BLaER1 treated with 17β-estradiol and CSF1 and Interleukin-3, amounts not matched to agents 10 nM and 100 nM (cell line): ENCODE measurements at regions not wholly inside any gene's neighbourhood (a gene's known extent, or its start where the extent isn't known, plus 50 kb on each side); places are given as distances from the start of the nearest gene placed in this dataset.
A peak's percentile ranks its signal among the peaks of the same experiment; 100 is the strongest.
"Not testable (repeated sequence)": the region's sequence is repeated elsewhere in the genome, so short reads cannot be mapped to it uniquely, and the experiment has no call there.

ENCODE experiments used
- H3K27ac ChIP-seq, 11 experiments: shearing (Covaris generic); formaldehyde crosslinking; 2 replicates each; pipeline ENCODE4 v1.8.1; 2022
- H3K27me3 ChIP-seq, 11 experiments: shearing (Covaris generic); formaldehyde crosslinking; 2 replicates each; pipeline ENCODE4 v1.8.1; 2022
- H3K36me3 ChIP-seq, 11 experiments: shearing (Covaris generic); formaldehyde crosslinking; 2 replicates each; pipeline ENCODE4 v1.8.1; 2022
- H3K4me1 ChIP-seq, 10 experiments: shearing (Covaris generic); formaldehyde crosslinking; 2 replicates each; pipeline ENCODE4 v1.8.1; 2022
- H3K4me2 ChIP-seq, 11 experiments: shearing (Covaris generic); formaldehyde crosslinking; 2 replicates each; pipeline ENCODE4 v1.8.1; 2022
- H3K4me3 ChIP-seq, 10 experiments: shearing (Covaris generic); formaldehyde crosslinking; 2 replicates each; pipeline ENCODE4 v1.8.1; 2022
- H3K9ac ChIP-seq, 11 experiments: shearing (Covaris generic); formaldehyde crosslinking; 2 replicates each; pipeline ENCODE4 v1.8.1; 2022
- H3K9me3 ChIP-seq, 11 experiments: shearing (Covaris generic); formaldehyde crosslinking; replicated peaks in 1 of 11; 2 replicates each; pipeline ENCODE4 v1.8.1; 2022
- H4K20me1 ChIP-seq, 11 experiments: shearing (Covaris generic); formaldehyde crosslinking; 2 replicates each; pipeline ENCODE4 v1.8.1; 2022
- Cebpa-rat ChIP-seq, 11 experiments: shearing (Covaris generic); IDR thresholded peaks; 2 replicates each; pipeline ENCODE4 v1.8.1; 2022

- Histone ChIP-seq H3K4me3 (no peak overlapping the region), H4K20me1 (no peaks in the 10 kb centered on the region), H3K36me3 (no peaks in the 10 kb centered on the region; a peak in 1 of 22 replicates), H3K9ac (no peak overlapping the region), H3K27me3 (no peaks in the 10 kb centered on the region), H3K4me1 (peaks cover 19 to 46% (median 35%) of the 10 kb centered on the region in 10 experiments; a peak in 19 of 20 replicates), H3K27ac (no peak overlapping the region), H3K4me2 (peak overlapping the region; percentile 25 to 87 (median 51); a peak in 20 of 22 replicates), H3K9me3 (peaks cover 0 to 30% (median 11%) of the 10 kb centered on the region in 11 experiments; a peak in 15 of 22 replicates)
- no peak for TF ChIP-seq Cebpa-rat (IDR thresholded peaks at IDR 0.05)
These were observed 379.6 kb upstream of the ATP11B start for GRCh38 chr3:182413682-182414081.

DNA sequence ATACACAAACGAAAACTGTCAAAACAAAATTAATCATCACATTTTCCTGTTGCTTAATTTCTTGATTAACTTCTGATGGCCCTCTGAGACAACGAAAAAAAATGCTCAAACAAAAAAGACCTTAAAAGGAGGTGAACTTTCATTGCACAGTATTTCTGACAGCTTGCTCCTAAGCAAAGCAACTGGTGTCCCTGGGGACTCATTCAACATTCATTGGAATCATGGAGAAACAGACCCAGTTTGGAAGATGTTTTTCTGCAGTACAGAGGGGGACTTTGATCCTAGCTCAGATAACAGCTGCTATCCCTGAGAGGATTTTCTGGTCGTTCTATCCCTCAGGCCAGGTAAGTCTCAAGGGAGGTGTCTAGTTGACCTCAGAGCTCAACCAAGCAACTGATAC is 378.7 kb upstream of the ATP11B start:
- peaks cover 0 to 28% (median 14%) of the 10 kb centered on the region in 11 experiments; a peak in 15 of 22 replicates for H3K9me3 ChIP-seq
- no peaks in the 10 kb centered on the region for H3K27me3 ChIP-seq
- no peak for TF ChIP-seq Cebpa-rat (IDR thresholded peaks at IDR 0.05)
- no peak overlapping the region for H3K4me3 ChIP-seq
- no peak overlapping the region for H3K27ac ChIP-seq
- peak overlapping the region in 9 of 11 experiments; percentile 3 to 87 (median 63); a peak in 14 of 22 replicates for H3K4me2 ChIP-seq
- H3K9ac ChIP-seq = no peak overlapping the region
- no peaks in the 10 kb centered on the region; a peak in 1 of 22 replicates for H3K36me3 ChIP-seq
- H3K4me1 ChIP-seq = peaks cover 19 to 46% (median 35%) of the 10 kb centered on the region in 10 experiments; a peak in 19 of 20 replicates
- no peaks in the 10 kb centered on the region for H4K20me1 ChIP-seq

GRCh38 chr3:182420741-182421140 is 372.6 kb upstream of the ATP11B start:
- H3K4me2 ChIP-seq = peak overlapping the region in 8 of 11 experiments; percentile 9 to 63 (median 34); a peak in 14 of 22 replicates
- H3K36me3 ChIP-seq = no peaks in the 10 kb centered on the region; a peak in 1 of 22 replicates
- peaks cover 5 to 18% (median 13%) of the 10 kb centered on the region in 10 experiments; a peak in 17 of 20 replicates for H3K4me1 ChIP-seq
- peaks cover 0 to 21% (median 14%) of the 10 kb centered on the region in 11 experiments; a peak in 15 of 22 replicates for H3K9me3 ChIP-seq
- no peak for TF ChIP-seq Cebpa-rat (IDR thresholded peaks at IDR 0.05)
- H3K27me3 ChIP-seq = no peaks in the 10 kb centered on the region
- no peak overlapping the region for H3K27ac ChIP-seq
- H4K20me1 ChIP-seq = no peaks in the 10 kb centered on the region
- no peak overlapping the region for H3K4me3 ChIP-seq
- no peak overlapping the region for H3K9ac ChIP-seq

GRCh38 chr3:182424006-182424405 is 369.3 kb upstream of the ATP11B start:
- no peak overlapping the region for H3K4me3 ChIP-seq
- H4K20me1 ChIP-seq = no peaks in the 10 kb centered on the region
- H3K9me3 ChIP-seq = peaks cover 0 to 5% (median 0%) of the 10 kb centered on the region in 11 experiments; a peak in 4 of 22 replicates
- no peak overlapping the region for H3K9ac ChIP-seq
- H3K27me3 ChIP-seq = no peaks in the 10 kb centered on the region
- no peak overlapping the region for H3K4me2 ChIP-seq
- no peak overlapping the region for H3K27ac ChIP-seq
- TF ChIP-seq Cebpa-rat (IDR thresholded peaks at IDR 0.05) = no peak
- H3K36me3 ChIP-seq = no peaks in the 10 kb centered on the region
- H3K4me1 ChIP-seq = peaks cover 5 to 18% (median 13%) of the 10 kb centered on the region in 10 experiments; a peak in 17 of 20 replicates

GRCh38 chr3:182425926-182426718 is 367.2 kb upstream of the ATP11B start:
- not testable (repeated sequence) for H3K36me3 ChIP-seq, H3K4me3 ChIP-seq, H3K9ac ChIP-seq, H3K27ac ChIP-seq, H3K4me2 ChIP-seq, H3K4me1 ChIP-seq, H3K9me3 ChIP-seq, H4K20me1 ChIP-seq, H3K27me3 ChIP-seq

GRCh38 chr3:182431972-182432371 is 361.3 kb upstream of the ATP11B start:
- not testable (repeated sequence) for H3K36me3 ChIP-seq, H3K9ac ChIP-seq, H3K27me3 ChIP-seq

DNA sequence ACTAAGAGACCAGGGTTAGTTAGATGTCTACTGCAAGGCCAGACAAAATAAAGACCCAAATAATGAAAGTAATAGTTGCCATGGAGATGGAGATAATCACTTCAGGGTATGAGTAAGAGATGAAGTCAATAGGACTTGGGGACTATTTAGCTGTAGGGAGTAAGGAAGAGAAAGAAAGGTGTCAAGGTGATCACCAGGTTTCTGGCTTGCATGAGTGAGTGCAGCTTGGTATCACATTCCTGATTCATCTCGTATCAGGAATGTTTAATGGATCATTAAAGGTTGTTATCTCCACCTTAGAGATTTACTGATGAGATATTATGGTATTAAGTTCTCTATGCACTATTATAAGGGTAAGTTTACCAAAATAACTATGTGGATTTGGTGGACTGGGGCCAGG is 357.4 kb upstream of the ATP11B start:
- H3K4me3 ChIP-seq = no peak overlapping the region
- H3K27me3 ChIP-seq = no peaks in the 10 kb centered on the region
- H3K27ac ChIP-seq = no peak overlapping the region
- H3K36me3 ChIP-seq = no peaks in the 10 kb centered on the region
- no peaks in the 10 kb centered on the region for H3K9me3 ChIP-seq
- no peaks in the 10 kb centered on the region for H3K4me1 ChIP-seq
- H4K20me1 ChIP-seq = no peaks in the 10 kb centered on the region
- TF ChIP-seq Cebpa-rat (IDR thresholded peaks at IDR 0.05) = no peak
- H3K9ac ChIP-seq = no peak overlapping the region
- H3K4me2 ChIP-seq = no peak overlapping the region

More at GRCh38 chr3:182431972-182432371, 361.3 kb upstream of the ATP11B start:
- not testable (repeated sequence) for H3K4me3 ChIP-seq, H4K20me1 ChIP-seq, H3K4me2 ChIP-seq, H3K4me1 ChIP-seq, H3K9me3 ChIP-seq, H3K27ac ChIP-seq

DNA sequence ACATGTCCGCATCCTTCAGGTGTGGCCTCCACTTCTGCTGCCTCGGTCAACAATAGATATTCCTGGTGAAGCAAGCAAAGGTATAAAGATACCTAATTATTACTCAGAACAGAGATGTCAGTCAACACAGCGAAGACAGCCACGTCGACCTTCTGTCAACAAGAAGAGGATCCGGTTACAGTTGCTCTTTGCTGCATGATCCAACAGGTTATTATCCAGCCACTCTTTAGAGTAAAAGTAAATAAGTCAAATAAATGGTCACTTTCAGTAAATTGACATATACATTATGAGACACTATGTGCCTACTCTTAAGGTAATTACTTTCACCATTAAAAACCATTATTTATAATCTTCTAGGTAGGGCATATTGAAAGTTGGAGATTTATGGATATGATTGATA is 356.8 kb upstream of the ATP11B start:
- no peaks in the 10 kb centered on the region for H3K9me3 ChIP-seq
- no peaks in the 10 kb centered on the region for H3K27me3 ChIP-seq
- H4K20me1 ChIP-seq = no peaks in the 10 kb centered on the region
- no peak for TF ChIP-seq Cebpa-rat (IDR thresholded peaks at IDR 0.05)
- H3K4me3 ChIP-seq = no peak overlapping the region
- H3K9ac ChIP-seq = no peak overlapping the region
- H3K36me3 ChIP-seq = no peaks in the 10 kb centered on the region
- H3K4me2 ChIP-seq = no peak overlapping the region
- no peaks in the 10 kb centered on the region for H3K4me1 ChIP-seq
- H3K27ac ChIP-seq = no peak overlapping the region

- no peaks in the 10 kb centered on the region for H3K4me1 ChIP-seq
- H3K36me3 ChIP-seq = no peaks in the 10 kb centered on the region
- no peaks in the 10 kb centered on the region for H3K27me3 ChIP-seq
- no peak overlapping the region for H3K27ac ChIP-seq
- no peak overlapping the region for H3K4me2 ChIP-seq
- H4K20me1 ChIP-seq = no peaks in the 10 kb centered on the region
- H3K9me3 ChIP-seq = no peaks in the 10 kb centered on the region
- no peak overlapping the region for H3K9ac ChIP-seq
- H3K4me3 ChIP-seq = no peak overlapping the region
- no peak for TF ChIP-seq Cebpa-rat (IDR thresholded peaks at IDR 0.05)
These were observed 354.9 kb upstream of the ATP11B start for GRCh38 chr3:182438398-182438797.

GRCh38 chr3:182440101-182440500 is 353.2 kb upstream of the ATP11B start:
- no peaks in the 10 kb centered on the region for H3K36me3 ChIP-seq
- no peaks in the 10 kb centered on the region for H3K4me1 ChIP-seq
- no peaks in the 10 kb centered on the region for H4K20me1 ChIP-seq
- no peak overlapping the region for H3K4me3 ChIP-seq
- no peak overlapping the region for H3K27ac ChIP-seq
- TF ChIP-seq Cebpa-rat (IDR thresholded peaks at IDR 0.05) = no peak
- no peak overlapping the region for H3K9ac ChIP-seq
- H3K9me3 ChIP-seq = no peaks in the 10 kb centered on the region
- no peak overlapping the region for H3K4me2 ChIP-seq
- no peaks in the 10 kb centered on the region for H3K27me3 ChIP-seq
